ENCODE measurements at regions not wholly inside any gene's neighbourhood (a gene's known extent, or its start where the extent isn't known, plus 50 kb on each side); places are given as distances from the start of the nearest gene placed in this dataset.

DNA sequence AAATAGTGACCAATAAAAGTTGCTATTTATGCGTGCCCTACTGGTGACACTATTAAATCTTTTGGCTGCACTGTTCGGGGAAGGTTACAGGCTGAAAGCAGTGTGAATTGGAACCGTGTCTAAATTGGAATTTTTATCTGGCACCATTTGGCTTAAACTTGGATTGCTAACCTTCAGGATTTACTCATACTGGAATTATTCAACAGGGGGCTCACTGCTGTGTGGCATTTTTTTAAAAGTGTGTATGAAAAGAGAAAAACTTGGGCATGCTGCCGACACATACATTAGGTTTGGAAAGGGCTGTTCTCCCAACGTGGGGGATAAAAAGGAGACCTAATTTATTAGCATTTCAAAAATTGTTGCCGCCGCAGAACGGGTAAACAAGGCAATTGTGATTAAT is 537.9 kb upstream of the MGMT start:
- Histone ChIP-seq H3K23ac (ENCODE audit: low read length in 2 of 2) (no peak overlapping the region), H3K4me3 (ENCODE audit: insufficient read depth in 1 of 2, low read depth in 1 of 2, low read length in 2 of 2) (no peak overlapping the region), H3K27me3 (ENCODE audit: control insufficient read depth in 1 of 2, insufficient read depth in 1 of 2, low read length in 2 of 2) (no peaks in the 10 kb centered on the region), H2BK12ac (ENCODE audit: low read length in 2 of 2) (no peak overlapping the region), H3K9me3 (ENCODE audit: control insufficient read depth, low read length) (no peaks in the 10 kb centered on the region), H3K18ac (ENCODE audit: low read depth in 1 of 2, low read length in 2 of 2) (no peak overlapping the region), H4K8ac (ENCODE audit: low read length) (no peak overlapping the region), H2BK120ac (ENCODE audit: low read depth, low read length) (no peak overlapping the region), H3K27ac (ENCODE audit: low read length, poor library complexity, severe bottlenecking) (no peak overlapping the region), H3K9ac (ENCODE audit: low read length) (no peak overlapping the region), H3K4ac (ENCODE audit: low read depth in 1 of 2, low read length in 2 of 2) (no peak overlapping the region), H3K79me1 (replicated peaks; ENCODE audit: low read length, poor library complexity, severe bottlenecking) (no peaks in the 10 kb centered on the region), H3K4me2 (ENCODE audit: low read length, poor library complexity, severe bottlenecking) (no peak overlapping the region), H3K4me1 (ENCODE audit: control insufficient read depth, insufficient read depth, low read depth, low read length) (no peaks in the 10 kb centered on the region), H2AK5ac (ENCODE audit: low read length, severe bottlenecking) (no peak overlapping the region), H2AFZ (ENCODE audit: low read depth, low read length) (no peak overlapping the region), H3K36me3 (ENCODE audit: control insufficient read depth in 1 of 2, insufficient read depth in 2 of 2, low read depth in 1 of 2, low read length in 2 of 2) (no peaks in the 10 kb centered on the region), H2BK5ac (ENCODE audit: low read depth, low read length, poor library complexity, severe bottlenecking) (no peak overlapping the region), H4K91ac (ENCODE audit: low read length) (no peak overlapping the region), H2BK15ac (ENCODE audit: low read depth, poor library complexity, severe bottlenecking) (no peak overlapping the region), H3K14ac (ENCODE audit: low read length in 2 of 2) (no peak overlapping the region)
- 76% methylated on average over 7 of the region's 8 CpGs for WGBS
- DNase-seq, result no peak

DNA sequence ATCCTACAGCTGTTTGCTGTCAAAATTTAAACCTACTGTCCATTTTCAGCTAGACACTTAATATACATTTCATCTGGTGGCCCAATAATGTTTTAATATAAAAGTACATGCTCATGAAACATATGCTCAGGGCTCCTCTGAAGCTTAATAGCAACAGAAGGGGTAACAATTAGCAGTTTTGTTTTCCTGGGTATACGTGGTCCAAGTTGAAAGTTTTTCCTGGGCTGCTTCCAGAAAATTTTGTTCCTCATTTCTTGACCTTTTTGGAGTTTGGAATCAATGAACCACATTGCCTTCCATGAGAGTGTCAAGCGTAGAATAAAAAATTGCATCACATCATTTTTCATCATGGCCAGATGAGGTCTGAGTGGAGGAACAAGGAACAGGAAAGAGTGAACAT is 537.3 kb upstream of the MGMT start:
- Histone ChIP-seq H3K79me1 (replicated peaks; ENCODE audit: low read length, poor library complexity, severe bottlenecking) (no peaks in the 10 kb centered on the region), H2AFZ (ENCODE audit: low read depth, low read length) (no peak overlapping the region), H3K27ac (ENCODE audit: low read length, poor library complexity, severe bottlenecking) (no peak overlapping the region), H4K8ac (ENCODE audit: low read length) (no peak overlapping the region), H3K14ac (ENCODE audit: low read length in 2 of 2) (no peak overlapping the region), H3K27me3 (ENCODE audit: control insufficient read depth in 1 of 2, insufficient read depth in 1 of 2, low read length in 2 of 2) (no peaks in the 10 kb centered on the region), H3K9ac (ENCODE audit: low read length) (no peak overlapping the region), H2BK5ac (ENCODE audit: low read depth, low read length, poor library complexity, severe bottlenecking) (no peak overlapping the region), H4K91ac (ENCODE audit: low read length) (no peak overlapping the region), H3K23ac (ENCODE audit: low read length in 2 of 2) (no peak overlapping the region), H3K4me1 (ENCODE audit: control insufficient read depth, insufficient read depth, low read depth, low read length) (no peaks in the 10 kb centered on the region), H2BK120ac (ENCODE audit: low read depth, low read length) (no peak overlapping the region), H2BK12ac (ENCODE audit: low read length in 2 of 2) (no peak overlapping the region), H2BK15ac (ENCODE audit: low read depth, poor library complexity, severe bottlenecking) (no peak overlapping the region), H3K36me3 (ENCODE audit: control insufficient read depth in 1 of 2, insufficient read depth in 2 of 2, low read depth in 1 of 2, low read length in 2 of 2) (no peaks in the 10 kb centered on the region), H2AK5ac (ENCODE audit: low read length, severe bottlenecking) (no peak overlapping the region), H3K4ac (ENCODE audit: low read depth in 1 of 2, low read length in 2 of 2) (no peak overlapping the region), H3K18ac (ENCODE audit: low read depth in 1 of 2, low read length in 2 of 2) (no peak overlapping the region), H3K4me3 (ENCODE audit: insufficient read depth in 1 of 2, low read depth in 1 of 2, low read length in 2 of 2) (no peak overlapping the region), H3K9me3 (ENCODE audit: control insufficient read depth, low read length) (no peaks in the 10 kb centered on the region), H3K4me2 (ENCODE audit: low read length, poor library complexity, severe bottlenecking) (no peak overlapping the region)
- WGBS, result 37% methylated on average over 1 of the region's 2 CpGs
- no peak for DNase-seq

DNA sequence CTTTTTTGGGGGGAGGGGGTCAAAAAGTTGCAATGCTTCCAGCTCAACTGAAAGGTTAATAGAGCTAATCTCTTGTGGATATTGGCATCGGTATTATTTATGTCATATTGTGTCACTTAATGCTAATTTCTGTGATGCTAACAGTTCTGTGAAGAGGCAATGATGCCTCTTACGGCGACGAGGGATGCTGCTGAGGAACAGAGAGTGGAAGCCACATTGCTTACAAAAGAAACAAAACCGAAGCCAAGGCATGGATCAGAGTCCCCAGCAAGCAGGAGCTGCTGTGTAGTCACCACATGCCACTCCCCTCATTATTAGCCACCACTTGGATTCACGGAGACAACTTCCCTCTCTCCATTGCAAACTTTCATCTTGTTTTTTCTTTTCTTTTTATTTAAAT is 536.5 kb upstream of the MGMT start:
- 70% methylated on average over 6 of the region's 6 CpGs for WGBS
- Histone ChIP-seq H3K4me3 (ENCODE audit: insufficient read depth in 1 of 2, low read depth in 1 of 2, low read length in 2 of 2) (no peak overlapping the region), H2AK5ac (ENCODE audit: low read length, severe bottlenecking) (no peak overlapping the region), H3K4ac (ENCODE audit: low read depth in 1 of 2, low read length in 2 of 2) (no peak overlapping the region), H3K18ac (ENCODE audit: low read depth in 1 of 2, low read length in 2 of 2) (no peak overlapping the region), H3K79me1 (replicated peaks; ENCODE audit: low read length, poor library complexity, severe bottlenecking) (no peaks in the 10 kb centered on the region), H2BK5ac (ENCODE audit: low read depth, low read length, poor library complexity, severe bottlenecking) (no peak overlapping the region), H3K14ac (ENCODE audit: low read length in 2 of 2) (no peak overlapping the region), H3K36me3 (ENCODE audit: control insufficient read depth in 1 of 2, insufficient read depth in 2 of 2, low read depth in 1 of 2, low read length in 2 of 2) (no peaks in the 10 kb centered on the region), H3K4me2 (ENCODE audit: low read length, poor library complexity, severe bottlenecking) (no peak overlapping the region), H4K8ac (ENCODE audit: low read length) (no peak overlapping the region), H2AFZ (ENCODE audit: low read depth, low read length) (no peak overlapping the region), H3K4me1 (ENCODE audit: control insufficient read depth, insufficient read depth, low read depth, low read length) (no peaks in the 10 kb centered on the region), H3K9me3 (ENCODE audit: control insufficient read depth, low read length) (no peaks in the 10 kb centered on the region), H3K27me3 (ENCODE audit: control insufficient read depth in 1 of 2, insufficient read depth in 1 of 2, low read length in 2 of 2) (no peaks in the 10 kb centered on the region), H3K9ac (ENCODE audit: low read length) (no peak overlapping the region), H3K27ac (ENCODE audit: low read length, poor library complexity, severe bottlenecking) (no peak overlapping the region), H2BK15ac (ENCODE audit: low read depth, poor library complexity, severe bottlenecking) (no peak overlapping the region), H2BK12ac (ENCODE audit: low read length in 2 of 2) (no peak overlapping the region), H2BK120ac (ENCODE audit: low read depth, low read length) (no peak overlapping the region), H3K23ac (ENCODE audit: low read length in 2 of 2) (no peak overlapping the region), H4K91ac (ENCODE audit: low read length) (no peak overlapping the region)
- no peak for DNase-seq

DNA sequence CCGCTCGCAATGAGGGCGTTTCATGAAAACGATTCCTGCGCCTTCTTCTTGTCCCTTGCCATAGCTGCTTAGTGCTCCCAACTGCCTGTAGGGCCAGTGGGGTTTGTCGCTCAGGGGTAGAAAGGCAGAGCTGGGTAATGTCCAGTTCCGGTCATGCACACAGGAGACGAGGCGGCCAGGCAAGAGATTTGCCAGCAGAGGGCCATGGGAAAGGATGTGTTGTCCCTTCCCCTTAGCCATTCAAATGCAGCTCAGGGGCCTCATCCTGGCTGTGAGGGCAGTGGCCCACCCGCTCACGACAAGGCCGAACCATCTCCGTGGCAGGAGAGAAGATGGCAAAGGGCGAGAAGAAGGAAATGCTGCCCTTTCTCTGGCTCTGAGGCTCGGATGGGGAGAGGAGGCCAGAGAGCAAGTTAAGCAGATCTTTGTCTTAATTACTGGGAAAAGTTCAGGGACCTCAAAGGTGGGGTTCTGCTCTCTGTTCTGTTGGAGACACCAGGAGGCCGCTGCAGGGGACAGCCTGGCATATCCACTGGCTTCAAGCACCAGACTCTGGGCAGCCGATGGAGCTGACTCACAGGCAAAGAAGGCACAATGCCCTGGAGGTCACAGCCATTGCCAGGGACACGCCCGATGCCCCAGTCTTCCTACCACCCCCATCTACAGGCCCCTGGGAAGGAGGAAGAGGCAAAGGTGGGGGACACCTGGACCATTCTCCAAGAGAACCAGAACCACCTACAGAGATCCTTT is 534.8 kb upstream of the MGMT start:
- Histone ChIP-seq H3K4ac (ENCODE audit: low read depth in 1 of 2, low read length in 2 of 2) (no peak overlapping the region), H2AK5ac (ENCODE audit: low read length, severe bottlenecking) (no peak overlapping the region), H3K27me3 (ENCODE audit: control insufficient read depth in 1 of 2, insufficient read depth in 1 of 2, low read length in 2 of 2) (no peaks in the 10 kb centered on the region), H2BK15ac (ENCODE audit: low read depth, poor library complexity, severe bottlenecking) (no peak overlapping the region), H3K4me1 (ENCODE audit: control insufficient read depth, insufficient read depth, low read depth, low read length) (no peaks in the 10 kb centered on the region), H3K9me3 (ENCODE audit: control insufficient read depth, low read length) (no peaks in the 10 kb centered on the region), H2BK5ac (ENCODE audit: low read depth, low read length, poor library complexity, severe bottlenecking) (no peak overlapping the region), H3K4me2 (ENCODE audit: low read length, poor library complexity, severe bottlenecking) (no peak overlapping the region), H4K8ac (ENCODE audit: low read length) (no peak overlapping the region), H2BK12ac (ENCODE audit: low read length in 2 of 2) (no peak overlapping the region), H3K4me3 (ENCODE audit: insufficient read depth in 1 of 2, low read depth in 1 of 2, low read length in 2 of 2) (no peak overlapping the region), H3K27ac (ENCODE audit: low read length, poor library complexity, severe bottlenecking) (no peak overlapping the region), H3K14ac (ENCODE audit: low read length in 2 of 2) (no peak overlapping the region), H3K9ac (ENCODE audit: low read length) (no peak overlapping the region), H3K18ac (ENCODE audit: low read depth in 1 of 2, low read length in 2 of 2) (no peak overlapping the region), H3K23ac (ENCODE audit: low read length in 2 of 2) (no peak overlapping the region), H3K36me3 (ENCODE audit: control insufficient read depth in 1 of 2, insufficient read depth in 2 of 2, low read depth in 1 of 2, low read length in 2 of 2) (no peaks in the 10 kb centered on the region), H2BK120ac (ENCODE audit: low read depth, low read length) (no peak overlapping the region), H4K91ac (ENCODE audit: low read length) (peak overlapping the region; percentile 20), H2AFZ (ENCODE audit: low read depth, low read length) (no peak overlapping the region), H3K79me1 (replicated peaks; ENCODE audit: low read length, poor library complexity, severe bottlenecking) (no peaks in the 10 kb centered on the region)
- WGBS, result 82% methylated on average over 19 of the region's 19 CpGs
- DNase-seq, result no peak

Measured in mesenchymal stem cell (in vitro differentiated cells and primary cell).